Endothelial cell of umbilical vein (primary cell): ENCODE measurements at regions not wholly inside any gene's neighbourhood (a gene's known extent, or its start where the extent isn't known, plus 50 kb on each side); places are given as distances from the start of the nearest gene placed in this dataset.

Experiments
- BruUV-seq: library from RNA; stranded (reverse); fragments of 400-500 nt; replicated peaks from 2 replicates; lab custom pipeline; 2021; lab: Mats Ljungman, UMichigan
- CTCF ChIA-PET: fragments of 300-600, 350-600 bp; sonication (Branson Sonifier 250); formaldehyde crosslinking; loops from one replicate; lab custom pipeline; 2021; ENCODE audit warnings: antibody characterized with exemption, inconsistent platforms; lab: Charles Lee
- POLR2A ChIA-PET: fragments of 300-600, 350-600 bp; sonication (Branson Sonifier 250); formaldehyde crosslinking; loops from one replicate; lab custom pipeline; 2021; ENCODE audit warnings: antibody characterized with exemption, inconsistent platforms; lab: Charles Lee
- DNase-seq: peaks from one replicate; pipeline ENCODE4 v3.0.0-alpha.2; 2011; ENCODE audit warnings: low read depth, low spot score
- FAIRE-seq: peaks from 2 replicates; lab custom pipeline; 2011; peaks lifted over from hg19 to GRCh38; lab: Jason Lieb, UNC
- H2AFZ ChIP-seq: 2 replicates; pipeline ENCODE4 v1.6.0; 2012; ENCODE audit warnings: low read depth, low read length, control low read depth, inconsistent platforms
- H3K27ac ChIP-seq: 2 replicates; pipeline ENCODE4 v1.5.1; 2011; ENCODE audit warnings: low read depth, mild to moderate bottlenecking, control low read depth, low read length, moderate library complexity; ENCODE audit not compliant: insufficient read depth
- H3K27me3 ChIP-seq, 2 experiments: 2 replicates each; pipeline versions ENCODE4 v1.6.0 to v1.6.1; 2011; ENCODE audit warnings: low read length in 2 of 2, mixed read lengths in 1 of 2; ENCODE audit not compliant: control insufficient read depth in 2 of 2, insufficient read depth in 2 of 2
- H3K36me3 ChIP-seq, 2 experiments: 2 replicates in 1 of 2; 3 replicates in 1 of 2; pipeline ENCODE4 v1.5.1; 2011; ENCODE audit warnings: low read length in 2 of 2, mild to moderate bottlenecking in 1 of 2, moderate library complexity in 1 of 2; ENCODE audit not compliant: control insufficient read depth in 2 of 2, insufficient read depth in 2 of 2; ENCODE audit errors: extremely low read depth in 1 of 2
- H3K4me1 ChIP-seq: 3 replicates; pipeline ENCODE4 v1.5.1; 2011; ENCODE audit warnings: mild to moderate bottlenecking, low read length; ENCODE audit not compliant: control insufficient read depth, insufficient read depth; ENCODE audit errors: extremely low read depth
- H3K4me2 ChIP-seq: 2 replicates; pipeline ENCODE4 v1.6.1; 2011; ENCODE audit warnings: low read length, control low read depth, mixed read lengths; ENCODE audit not compliant: insufficient read depth
- H3K4me3 ChIP-seq, 3 experiments: fragments of 200-600 bp in 1 of 3; sonication (generic), shearing (Covaris generic) in 1 of 3; replicated peaks in 1 of 3; 2 replicates each; pipeline ENCODE4 v1.5.1; 2011 to 2016; ENCODE audit warnings: control low read depth in 3 of 3, low read length in 3 of 3, mild to moderate bottlenecking in 2 of 3, inconsistent platforms in 1 of 3, low read depth in 1 of 3, moderate library complexity in 1 of 3; ENCODE audit not compliant: insufficient read depth in 1 of 3
- H3K79me2 ChIP-seq: 2 replicates; pipeline ENCODE4 v1.6.0; 2012; ENCODE audit warnings: low read length, inconsistent platforms; ENCODE audit not compliant: control insufficient read depth, insufficient read depth
- H3K9ac ChIP-seq: replicated peaks from 2 replicates; pipeline ENCODE3; 2011; ENCODE audit warnings: low read length, control low read depth; ENCODE audit not compliant: insufficient read depth; ENCODE audit errors: extremely low read depth
- H3K9me1 ChIP-seq: replicated peaks from 3 replicates; pipeline ENCODE4 v1.6.0; 2011; ENCODE audit warnings: mild to moderate bottlenecking, low read length; ENCODE audit not compliant: control insufficient read depth, insufficient read depth; ENCODE audit errors: extremely low read depth
- H3K9me3 ChIP-seq: replicated peaks from 2 replicates; pipeline ENCODE4 v1.5.1; 2012; ENCODE audit warnings: low read length, inconsistent platforms; ENCODE audit not compliant: control insufficient read depth, insufficient read depth
- H4K20me1 ChIP-seq: replicated peaks from 2 replicates; pipeline ENCODE3; 2011; ENCODE audit warnings: mild to moderate bottlenecking, low read length; ENCODE audit not compliant: control insufficient read depth, insufficient read depth; ENCODE audit errors: extremely low read depth
- EZH2 ChIP-seq: IDR thresholded peaks from 2 replicates; pipeline ENCODE4 v1.6.1; 2012; ENCODE audit warnings: borderline replicate concordance, low read depth, mild to moderate bottlenecking, moderate library complexity, low read length, inconsistent platforms; ENCODE audit not compliant: severe bottlenecking
- FOS ChIP-seq: IDR thresholded peaks from 2 replicates; pipeline ENCODE4 v1.6.1; 2011; ENCODE audit warnings: mild to moderate bottlenecking, low read length, moderate library complexity, borderline replicate concordance; ENCODE audit not compliant: insufficient read depth
- GATA2 ChIP-seq: IDR thresholded peaks from 2 replicates; pipeline ENCODE4 v1.7.0; 2011; ENCODE audit warnings: low read depth, mild to moderate bottlenecking, moderate library complexity, mixed read lengths, low read length; ENCODE audit not compliant: insufficient read length, insufficient read depth
- JUN ChIP-seq: IDR thresholded peaks from 2 replicates; pipeline ENCODE4 v1.6.1; 2011; ENCODE audit warnings: borderline replicate concordance, low read depth; ENCODE audit not compliant: insufficient read length, insufficient read depth
- MAX ChIP-seq: IDR thresholded peaks from 2 replicates; pipeline ENCODE4 v1.6.1; 2011; ENCODE audit not compliant: insufficient read depth, insufficient read length
- MYC ChIP-seq: IDR thresholded peaks from one replicate; pipeline ENCODE4 v1.6.1; 2011; ENCODE audit warnings: mild to moderate bottlenecking, low read depth, low read length
- POLR2A ChIP-seq: IDR thresholded peaks from 2 replicates; pipeline ENCODE4 v1.6.1; 2012; ENCODE audit warnings: low read depth, mild to moderate bottlenecking, control low read depth, low read length
- POLR2AphosphoS5 ChIP-seq: IDR thresholded peaks from 2 replicates; pipeline ENCODE4 v1.6.1; 2012; ENCODE audit warnings: low read depth, mild to moderate bottlenecking, control low read depth, low read length, moderate library complexity; ENCODE audit not compliant: insufficient read depth
- dilution Hi-C: fragments of 300-500 bp; cut with MboI; formaldehyde crosslinking; loops from one replicate; pipeline ENCODE4 v1.15.0; 2019; ENCODE audit warnings: low sequenced_read_pairs; ENCODE audit not compliant: extremely low pct_ligation_motif_present
- intact Hi-C: fragments of 100-400 bp; cut with micrococcal nuclease; formaldehyde crosslinking; loops from one replicate; pipeline ENCODE4 v1.10.0; 2022
- TF ChIP-seq, protein P1 (sequence below), 2 donors: IDR thresholded peaks; 1 replicate in 1 of 2; 2 replicates in 1 of 2; pipeline ENCODE4 v1.5.1; 2011; ENCODE audit warnings: low read length in 2 of 2, mild to moderate bottlenecking in 2 of 2, moderate library complexity in 2 of 2, control low read depth in 1 of 2, inconsistent platforms in 1 of 2, low read depth in 1 of 2; ENCODE audit not compliant: insufficient read depth in 1 of 2; ENCODE audit errors: extremely low read depth in 1 of 2

DNA sequence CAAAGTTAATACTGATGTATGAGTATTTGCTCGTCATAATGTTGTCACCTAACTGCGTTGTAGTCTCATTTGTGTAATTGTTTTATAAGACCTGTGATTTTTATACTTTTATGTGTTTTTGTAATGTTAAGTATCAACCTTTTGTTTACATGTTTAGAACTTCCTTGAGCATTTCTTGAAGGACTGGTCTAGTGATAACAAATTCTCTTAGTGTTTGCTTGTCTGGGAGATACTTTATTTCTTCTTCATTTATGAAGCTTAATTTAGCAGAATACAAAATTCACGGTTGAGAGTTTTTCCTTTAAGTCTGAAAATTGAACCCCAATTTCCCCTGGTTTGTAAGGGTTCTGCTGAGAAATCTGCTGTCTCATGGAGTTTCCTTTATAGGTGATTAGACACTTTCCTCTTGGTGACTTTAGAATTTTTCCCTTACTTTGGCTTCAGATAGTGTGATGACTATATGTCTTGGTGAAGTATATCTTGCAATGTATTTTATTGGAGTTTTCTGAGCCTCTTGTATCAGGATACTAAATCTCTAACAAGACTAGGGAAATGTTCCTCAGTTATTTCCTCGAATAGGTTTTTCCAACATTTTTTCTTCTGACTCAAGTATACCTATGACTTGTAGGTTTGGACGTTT, 154.9 kb downstream of the WDR11 start:
- POLR2A ChIA-PET = no interaction called here
- Histone ChIP-seq H3K36me3 (no peaks in the 10 kb centered on the region), H3K4me3 (no peak overlapping the region), H3K9ac (no peak overlapping the region), H3K4me1 (no peaks in the 10 kb centered on the region), H3K9me3 (no peaks in the 10 kb centered on the region), H3K9me1 (no peaks in the 10 kb centered on the region), H2AFZ (no peak overlapping the region), H3K79me2 (no peaks in the 10 kb centered on the region), H3K4me2 (no peak overlapping the region), H3K27me3 (no peaks in the 10 kb centered on the region), H4K20me1 (no peaks in the 10 kb centered on the region), H3K27ac (no peak overlapping the region)
- DNase-seq (no peak), FAIRE-seq (no peak)
- intact Hi-C loops (no loop called here), dilution Hi-C loops (no loop called here)
- TF ChIP-seq, protein P1, sequence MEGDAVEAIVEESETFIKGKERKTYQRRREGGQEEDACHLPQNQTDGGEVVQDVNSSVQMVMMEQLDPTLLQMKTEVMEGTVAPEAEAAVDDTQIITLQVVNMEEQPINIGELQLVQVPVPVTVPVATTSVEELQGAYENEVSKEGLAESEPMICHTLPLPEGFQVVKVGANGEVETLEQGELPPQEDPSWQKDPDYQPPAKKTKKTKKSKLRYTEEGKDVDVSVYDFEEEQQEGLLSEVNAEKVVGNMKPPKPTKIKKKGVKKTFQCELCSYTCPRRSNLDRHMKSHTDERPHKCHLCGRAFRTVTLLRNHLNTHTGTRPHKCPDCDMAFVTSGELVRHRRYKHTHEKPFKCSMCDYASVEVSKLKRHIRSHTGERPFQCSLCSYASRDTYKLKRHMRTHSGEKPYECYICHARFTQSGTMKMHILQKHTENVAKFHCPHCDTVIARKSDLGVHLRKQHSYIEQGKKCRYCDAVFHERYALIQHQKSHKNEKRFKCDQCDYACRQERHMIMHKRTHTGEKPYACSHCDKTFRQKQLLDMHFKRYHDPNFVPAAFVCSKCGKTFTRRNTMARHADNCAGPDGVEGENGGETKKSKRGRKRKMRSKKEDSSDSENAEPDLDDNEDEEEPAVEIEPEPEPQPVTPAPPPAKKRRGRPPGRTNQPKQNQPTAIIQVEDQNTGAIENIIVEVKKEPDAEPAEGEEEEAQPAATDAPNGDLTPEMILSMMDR (IDR thresholded peaks at IDR 0.05; ENCODE audit: extremely low read depth in 1 of 2, insufficient read depth in 1 of 2, low read depth in 1 of 2, low read length in 2 of 2) = no peak
- no peak for TF ChIP-seq MYC
- no peak for TF ChIP-seq JUN
- TF ChIP-seq FOS = no peak
- no peak for TF ChIP-seq POLR2A
- no TSS peak for BruUV-seq
- CTCF ChIA-PET = no interaction called here

DNA sequence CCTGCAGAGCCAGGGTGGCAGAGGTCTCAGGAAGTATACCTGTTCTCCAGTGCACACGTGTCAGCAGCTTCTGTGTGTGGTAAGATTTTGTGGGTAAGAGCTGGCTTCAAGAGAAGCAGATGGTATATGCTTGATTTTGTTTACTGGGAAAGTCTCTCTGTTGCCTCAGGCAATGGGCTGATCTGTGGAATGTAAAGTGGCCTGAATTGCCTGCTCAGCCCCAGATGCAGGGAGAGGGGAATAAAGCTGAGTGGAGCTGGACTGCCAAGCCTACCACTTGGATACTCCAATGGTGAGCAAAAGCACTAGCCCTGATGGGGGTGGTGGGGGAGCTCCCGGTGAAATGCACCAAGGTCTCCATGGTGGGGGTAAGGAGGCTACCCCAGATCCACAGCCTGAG, 156.1 kb downstream of the WDR11 start:
- TF ChIP-seq, protein P1 (IDR thresholded peaks at IDR 0.05; ENCODE audit: extremely low read depth in 1 of 2, insufficient read depth in 1 of 2, low read depth in 1 of 2, low read length in 2 of 2) = no peak
- TF ChIP-seq MYC (no peak), JUN (no peak), MAX (no peak), GATA2 (no peak), POLR2A (no peak), FOS (no peak), POLR2AphosphoS5 (no peak), EZH2 (no peak)
- POLR2A ChIA-PET = no interaction called here
- dilution Hi-C loops (no loop called here), intact Hi-C loops (no loop called here)
- H3K9me3 ChIP-seq = no peaks in the 10 kb centered on the region
- H3K4me1 ChIP-seq = no peaks in the 10 kb centered on the region
- H3K4me2 ChIP-seq = no peak overlapping the region
- no peaks in the 10 kb centered on the region for H3K36me3 ChIP-seq
- H3K9me1 ChIP-seq = no peaks in the 10 kb centered on the region
- CTCF ChIA-PET = no interaction called here
- DNase-seq (no peak), FAIRE-seq (no peak)
- H2AFZ ChIP-seq = no peak overlapping the region
- H3K27me3 ChIP-seq = no peaks in the 10 kb centered on the region
- H3K79me2 ChIP-seq = no peaks in the 10 kb centered on the region
- H3K27ac ChIP-seq = no peak overlapping the region
- no peak overlapping the region for H3K4me3 ChIP-seq
- no peak overlapping the region for H3K9ac ChIP-seq
- no TSS peak for BruUV-seq
- H4K20me1 ChIP-seq = no peaks in the 10 kb centered on the region
